ENCODE measurements at regions not wholly inside any gene's neighbourhood (a gene's known extent, or its start where the extent isn't known, plus 50 kb on each side); places are given as distances from the start of the nearest gene placed in this dataset.

- H3K27ac ChIP-seq, result no peak overlapping the region
- H3K9me3 ChIP-seq, result no peaks in the 10 kb centered on the region
- H3K27me3 ChIP-seq, result no peaks in the 10 kb centered on the region
- DNase-seq (ENCODE audit: low spot score), result no peak
- no peak for TF ChIP-seq CTCF (IDR thresholded peaks at IDR 0.05)
- H3K4me3 ChIP-seq, result no peak overlapping the region
- peaks cover 0 to 12% of the 10 kb centered on the region in 2 donors for H3K4me1 ChIP-seq
- H3K36me3 ChIP-seq, result no peaks in the 10 kb centered on the region
These were observed 155.5 kb upstream of the NAV2 start for GRCh38 chr11:19557185-19557584.

GRCh38 chr11:19555266-19555665, 157.4 kb upstream of the NAV2 start:
- H3K4me1 ChIP-seq, result peaks cover 0 to 12% of the 10 kb centered on the region in 2 donors
- H3K36me3 ChIP-seq, result no peaks in the 10 kb centered on the region
- H3K27ac ChIP-seq, result no peak overlapping the region
- no peak for TF ChIP-seq CTCF (IDR thresholded peaks at IDR 0.05)
- H3K27me3 ChIP-seq, result no peaks in the 10 kb centered on the region
- no peak for DNase-seq (ENCODE audit: low spot score)
- no peaks in the 10 kb centered on the region for H3K9me3 ChIP-seq
- H3K4me3 ChIP-seq, result no peak overlapping the region

GRCh38 chr11:19553683-19554333, 158.8 kb upstream of the NAV2 start:
- DNase-seq (ENCODE audit: low spot score), result peak; percentile 88
- Histone ChIP-seq H3K9me3 (no peaks in the 10 kb centered on the region), H3K27me3 (no peaks in the 10 kb centered on the region), H3K27ac (no peak overlapping the region), H3K4me1 (peaks cover 0 to 12% of the 10 kb centered on the region in 2 donors), H3K4me3 (no peak overlapping the region), H3K36me3 (no peaks in the 10 kb centered on the region)
- peak; percentile 58 to 94 for TF ChIP-seq CTCF (IDR thresholded peaks at IDR 0.05)

GRCh38 chr11:19552656-19553260, 159.9 kb upstream of the NAV2 start:
- DNase-seq (ENCODE audit: low spot score), result no peak
- Histone ChIP-seq H3K4me1 (peaks cover 0 to 8% of the 10 kb centered on the region in 2 donors), H3K27ac (no peak overlapping the region), H3K4me3 (no peak overlapping the region), H3K9me3 (no peaks in the 10 kb centered on the region), H3K36me3 (no peaks in the 10 kb centered on the region), H3K27me3 (no peaks in the 10 kb centered on the region)
- no peak for TF ChIP-seq CTCF (IDR thresholded peaks at IDR 0.05)

- TF ChIP-seq CTCF (IDR thresholded peaks at IDR 0.05), result no peak
- DNase-seq (ENCODE audit: low spot score), result no peak
- Histone ChIP-seq H3K27me3 (no peaks in the 10 kb centered on the region), H3K9me3 (no peaks in the 10 kb centered on the region), H3K4me1 (peaks cover 0 to 4% of the 10 kb centered on the region in 2 donors), H3K27ac (no peak overlapping the region), H3K36me3 (no peaks in the 10 kb centered on the region), H3K4me3 (no peak overlapping the region)
These were observed 160.5 kb upstream of the NAV2 start for GRCh38 chr11:19552161-19552560.

Data from right atrium auricular region (tissue), 2 donors.